SK-N-SH treated with all-trans-retinoic acid at 6 μM for 48 hours (cell line): ENCODE measurements at regions not wholly inside any gene's neighbourhood (a gene's known extent, or its start where the extent isn't known, plus 50 kb on each side); places are given as distances from the start of the nearest gene placed in this dataset.

Source experiments
- ATAC-seq: fragments of 200-7000 bp; cut with Tn5 transposase; 3 replicates; pipeline ENCODE4 v1.9.1; 2020; ENCODE audit warnings: mild to moderate bottlenecking, moderate library complexity
- ARNTL ChIP-seq: fragments of 450-650 bp; formaldehyde crosslinking; IDR thresholded peaks from 2 replicates; pipeline ENCODE4 v1.5.0; 2020; ENCODE audit warnings: low read depth, mild to moderate bottlenecking, moderate library complexity, borderline replicate concordance
- BACH2 ChIP-seq: fragments of 250-450 bp; sonication (Bioruptor Pico); IDR thresholded peaks from 2 replicates; pipeline ENCODE4 v1.9.0; 2021; ENCODE audit warnings: mild to moderate bottlenecking, borderline replicate concordance
- CSDC2 ChIP-seq: fragments of 250-450 bp; sonication (Bioruptor Pico); IDR thresholded peaks from 2 replicates; pipeline ENCODE4 v1.5.0; 2020; ENCODE audit warnings: mild to moderate bottlenecking, moderate library complexity
- ESRRG ChIP-seq: fragments of 250-450 bp; sonication (Bioruptor Pico); IDR thresholded peaks from 2 replicates; pipeline ENCODE4 v1.6.1; 2021; ENCODE audit warnings: mild to moderate bottlenecking
- GLIS3 ChIP-seq: fragments of 250-450 bp; sonication (Bioruptor Pico); IDR thresholded peaks from 2 replicates; pipeline ENCODE4 v1.5.0; 2020; ENCODE audit warnings: mild to moderate bottlenecking, moderate library complexity
- ISL1 ChIP-seq: fragments of 250-450 bp; sonication (Bioruptor Pico); IDR thresholded peaks from 2 replicates; pipeline ENCODE4 v2.1.2; 2022; ENCODE audit warnings: mild to moderate bottlenecking, moderate library complexity
- OSR1 ChIP-seq: fragments of 250-450 bp; sonication (Bioruptor Pico); IDR thresholded peaks from 2 replicates; pipeline ENCODE4 v1.8.0; 2022; ENCODE audit warnings: moderate library complexity, mild to moderate bottlenecking, inconsistent platforms
- PPARA ChIP-seq: fragments of 250-450 bp; sonication (Bioruptor Pico); IDR thresholded peaks from 2 replicates; pipeline ENCODE4 v1.5.0; 2020; ENCODE audit warnings: mild to moderate bottlenecking, borderline replicate concordance
- RARB ChIP-seq: fragments of 250-450 bp; sonication (Bioruptor Pico); IDR thresholded peaks from 2 replicates; pipeline ENCODE4 v1.8.0; 2021; ENCODE audit warnings: mild to moderate bottlenecking, moderate library complexity
- SNAI2 ChIP-seq: fragments of 250-450 bp; sonication (Bioruptor Pico); IDR thresholded peaks from 2 replicates; pipeline ENCODE4 v1.5.0; 2020; ENCODE audit warnings: mild to moderate bottlenecking, moderate library complexity
- TCF4 ChIP-seq: fragments of 250-450 bp; sonication (Bioruptor Pico); IDR thresholded peaks from 2 replicates; pipeline ENCODE4 v1.8.0; 2021; ENCODE audit warnings: mild to moderate bottlenecking, moderate library complexity, borderline replicate concordance
- TOX ChIP-seq: fragments of 250-450 bp; sonication (Bioruptor Pico); IDR thresholded peaks from 2 replicates; pipeline ENCODE4 v1.8.0; 2021; ENCODE audit warnings: mild to moderate bottlenecking, moderate library complexity, borderline replicate concordance
- ZC3H10 ChIP-seq: fragments of 250-450 bp; sonication (Bioruptor Pico); IDR thresholded peaks from 2 replicates; pipeline ENCODE4 v1.5.1; 2021; ENCODE audit warnings: mild to moderate bottlenecking, moderate library complexity
- ZFP3 ChIP-seq: fragments of 250-450 bp; sonication (Bioruptor Pico); IDR thresholded peaks from 2 replicates; pipeline ENCODE4 v1.5.0; 2020; ENCODE audit warnings: mild to moderate bottlenecking, moderate library complexity
- ZFP30 ChIP-seq: fragments of 450-650 bp; formaldehyde crosslinking; IDR thresholded peaks from 2 replicates; pipeline ENCODE4 v1.5.0; 2022; ENCODE audit warnings: mild to moderate bottlenecking, moderate library complexity
- ZNF70 ChIP-seq: fragments of 450-650 bp; formaldehyde crosslinking; IDR thresholded peaks from 2 replicates; pipeline ENCODE4 v1.5.0; 2020; ENCODE audit warnings: mild to moderate bottlenecking, moderate library complexity
- ZNF8 ChIP-seq: fragments of 450-650 bp; formaldehyde crosslinking; IDR thresholded peaks from 2 replicates; pipeline ENCODE4 v1.5.0; 2020; ENCODE audit warnings: mild to moderate bottlenecking, moderate library complexity
- TF ChIP-seq, protein P1 (sequence below): fragments of 250-450 bp; sonication (Bioruptor Pico); IDR thresholded peaks from 2 replicates; pipeline ENCODE4 v1.5.0; 2020; ENCODE audit warnings: mild to moderate bottlenecking, moderate library complexity
- TF ChIP-seq, protein P2 (sequence below): fragments of 250-450 bp; sonication (Bioruptor Pico); IDR thresholded peaks from 2 replicates; pipeline ENCODE4 v1.8.0; 2021; ENCODE audit warnings: low read depth, mild to moderate bottlenecking, moderate library complexity, borderline replicate concordance
- TF ChIP-seq, protein P3 (sequence below): fragments of 250-450 bp; sonication (Bioruptor Pico); IDR thresholded peaks from 2 replicates; pipeline ENCODE4 v1.8.0; 2020; ENCODE audit warnings: mild to moderate bottlenecking, moderate library complexity, borderline replicate concordance
- TF ChIP-seq, protein P4 (sequence below): fragments of 250-450 bp; sonication (Bioruptor Pico); IDR thresholded peaks from 2 replicates; pipeline ENCODE4 v1.5.1; 2020; ENCODE audit warnings: low read depth, mild to moderate bottlenecking, moderate library complexity
- TF ChIP-seq, protein P5 (sequence below): fragments of 250-450 bp; sonication (Bioruptor Pico); IDR thresholded peaks from 2 replicates; pipeline ENCODE4 v1.5.1; 2021; ENCODE audit warnings: mild to moderate bottlenecking, moderate library complexity

DNA sequence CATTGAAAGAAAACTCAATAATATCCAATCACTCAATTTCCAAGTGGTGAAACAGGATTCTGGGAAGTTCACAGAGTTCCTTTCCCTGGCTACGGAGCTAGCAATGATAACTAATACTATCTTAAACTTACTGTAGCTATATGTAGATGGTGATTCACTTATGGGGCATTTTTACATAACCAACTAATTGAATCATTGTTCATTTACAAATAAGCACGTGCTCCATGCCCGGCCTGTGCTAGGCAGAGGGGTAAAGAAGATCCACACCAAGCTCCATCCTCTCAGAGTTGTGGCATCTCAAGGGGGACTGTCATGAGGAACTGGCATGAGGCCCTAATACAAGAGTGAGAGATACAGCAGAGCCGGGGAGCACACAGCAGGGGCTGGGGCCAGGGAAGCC is 176.3 kb downstream of the ANKRD30B start:
- no peak for ATAC-seq
- TF ChIP-seq ZNF8 (CRISPR knock-in tag): no peak
- TF ChIP-seq ZNF70 (CRISPR knock-in tag): no peak
- no peak for TF ChIP-seq RARB (CRISPR knock-in tag)
- TF ChIP-seq, protein P1, sequence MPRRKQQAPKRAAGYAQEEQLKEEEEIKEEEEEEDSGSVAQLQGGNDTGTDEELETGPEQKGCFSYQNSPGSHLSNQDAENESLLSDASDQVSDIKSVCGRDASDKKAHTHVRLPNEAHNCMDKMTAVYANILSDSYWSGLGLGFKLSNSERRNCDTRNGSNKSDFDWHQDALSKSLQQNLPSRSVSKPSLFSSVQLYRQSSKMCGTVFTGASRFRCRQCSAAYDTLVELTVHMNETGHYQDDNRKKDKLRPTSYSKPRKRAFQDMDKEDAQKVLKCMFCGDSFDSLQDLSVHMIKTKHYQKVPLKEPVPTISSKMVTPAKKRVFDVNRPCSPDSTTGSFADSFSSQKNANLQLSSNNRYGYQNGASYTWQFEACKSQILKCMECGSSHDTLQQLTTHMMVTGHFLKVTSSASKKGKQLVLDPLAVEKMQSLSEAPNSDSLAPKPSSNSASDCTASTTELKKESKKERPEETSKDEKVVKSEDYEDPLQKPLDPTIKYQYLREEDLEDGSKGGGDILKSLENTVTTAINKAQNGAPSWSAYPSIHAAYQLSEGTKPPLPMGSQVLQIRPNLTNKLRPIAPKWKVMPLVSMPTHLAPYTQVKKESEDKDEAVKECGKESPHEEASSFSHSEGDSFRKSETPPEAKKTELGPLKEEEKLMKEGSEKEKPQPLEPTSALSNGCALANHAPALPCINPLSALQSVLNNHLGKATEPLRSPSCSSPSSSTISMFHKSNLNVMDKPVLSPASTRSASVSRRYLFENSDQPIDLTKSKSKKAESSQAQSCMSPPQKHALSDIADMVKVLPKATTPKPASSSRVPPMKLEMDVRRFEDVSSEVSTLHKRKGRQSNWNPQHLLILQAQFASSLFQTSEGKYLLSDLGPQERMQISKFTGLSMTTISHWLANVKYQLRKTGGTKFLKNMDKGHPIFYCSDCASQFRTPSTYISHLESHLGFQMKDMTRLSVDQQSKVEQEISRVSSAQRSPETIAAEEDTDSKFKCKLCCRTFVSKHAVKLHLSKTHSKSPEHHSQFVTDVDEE (CRISPR knock-in tag): no peak
- TF ChIP-seq SNAI2: no peak
- no peak for TF ChIP-seq ZFP30 (CRISPR knock-in tag)
- TF ChIP-seq ZFP3 (CRISPR knock-in tag): no peak
- no peak for TF ChIP-seq ZC3H10 (CRISPR knock-in tag)
- no peak for TF ChIP-seq TCF4 (CRISPR knock-in tag)
- TF ChIP-seq PPARA (CRISPR knock-in tag): no peak
- TF ChIP-seq GLIS3: no peak
- TF ChIP-seq CSDC2 (CRISPR knock-in tag): no peak
- no peak for TF ChIP-seq ARNTL (CRISPR knock-in tag)
- no peak for TF ChIP-seq BACH2 (CRISPR knock-in tag)
- no peak for TF ChIP-seq ISL1

DNA sequence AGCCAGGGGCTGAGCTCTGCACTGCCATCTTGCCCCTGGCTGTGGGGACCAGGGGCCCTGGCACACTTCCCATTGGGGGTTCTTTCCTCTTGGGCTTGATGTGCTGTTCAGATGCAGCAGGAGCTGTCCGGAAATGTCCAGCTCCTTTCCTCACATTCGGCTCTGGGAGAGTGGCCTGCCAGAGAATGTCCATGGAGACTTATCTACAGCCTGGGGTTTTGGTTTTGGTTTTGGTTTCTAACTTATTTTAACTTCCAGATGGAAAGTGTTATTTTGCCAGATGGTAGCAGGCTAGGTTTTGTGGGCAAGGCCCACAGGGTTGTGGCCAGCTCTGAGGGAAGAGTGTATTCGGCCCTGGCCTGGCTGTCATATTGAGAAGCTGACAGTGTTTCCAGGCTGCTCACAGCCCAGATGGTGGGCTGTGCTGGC is 177.3 kb downstream of the ANKRD30B start:
- no peak for TF ChIP-seq PPARA (CRISPR knock-in tag)
- ATAC-seq: peak; percentile 73

DNA sequence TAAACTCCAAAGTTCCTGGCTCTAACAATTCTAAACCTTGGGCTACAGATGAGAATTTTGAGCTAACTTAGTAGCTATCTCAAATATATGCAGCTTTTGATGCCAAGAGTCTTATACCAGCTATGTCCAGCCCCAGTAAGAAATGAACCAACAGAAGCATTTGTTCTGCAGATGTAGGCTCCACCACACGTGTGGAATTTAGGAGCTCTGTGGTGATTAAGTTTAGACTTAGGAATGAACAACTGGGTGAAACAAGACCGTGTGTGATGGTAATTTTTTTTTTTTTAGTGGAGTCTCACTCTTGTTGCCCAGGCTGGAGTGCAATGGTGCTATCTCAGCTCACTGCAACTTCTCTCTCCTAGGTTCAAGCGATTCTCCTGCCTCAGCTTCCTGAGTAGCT is 179.7 kb downstream of the ANKRD30B start:
- TF ChIP-seq, protein P2, sequence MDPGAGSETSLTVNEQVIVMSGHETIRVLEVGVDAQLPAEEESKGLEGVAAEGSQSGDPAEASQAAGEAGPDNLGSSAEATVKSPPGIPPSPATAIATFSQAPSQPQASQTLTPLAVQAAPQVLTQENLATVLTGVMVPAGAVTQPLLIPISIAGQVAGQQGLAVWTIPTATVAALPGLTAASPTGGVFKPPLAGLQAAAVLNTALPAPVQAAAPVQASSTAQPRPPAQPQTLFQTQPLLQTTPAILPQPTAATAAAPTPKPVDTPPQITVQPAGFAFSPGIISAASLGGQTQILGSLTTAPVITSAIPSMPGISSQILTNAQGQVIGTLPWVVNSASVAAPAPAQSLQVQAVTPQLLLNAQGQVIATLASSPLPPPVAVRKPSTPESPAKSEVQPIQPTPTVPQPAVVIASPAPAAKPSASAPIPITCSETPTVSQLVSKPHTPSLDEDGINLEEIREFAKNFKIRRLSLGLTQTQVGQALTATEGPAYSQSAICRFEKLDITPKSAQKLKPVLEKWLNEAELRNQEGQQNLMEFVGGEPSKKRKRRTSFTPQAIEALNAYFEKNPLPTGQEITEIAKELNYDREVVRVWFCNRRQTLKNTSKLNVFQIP: no peak
- TF ChIP-seq ISL1 (no peak), SNAI2 (no peak), TOX (CRISPR knock-in tag) (no peak), ZNF70 (CRISPR knock-in tag) (no peak), BACH2 (CRISPR knock-in tag) (no peak), ZFP30 (CRISPR knock-in tag) (no peak), CSDC2 (CRISPR knock-in tag) (no peak), PPARA (CRISPR knock-in tag) (no peak), GLIS3 (no peak), RARB (CRISPR knock-in tag) (no peak)
- TF ChIP-seq, protein P3, sequence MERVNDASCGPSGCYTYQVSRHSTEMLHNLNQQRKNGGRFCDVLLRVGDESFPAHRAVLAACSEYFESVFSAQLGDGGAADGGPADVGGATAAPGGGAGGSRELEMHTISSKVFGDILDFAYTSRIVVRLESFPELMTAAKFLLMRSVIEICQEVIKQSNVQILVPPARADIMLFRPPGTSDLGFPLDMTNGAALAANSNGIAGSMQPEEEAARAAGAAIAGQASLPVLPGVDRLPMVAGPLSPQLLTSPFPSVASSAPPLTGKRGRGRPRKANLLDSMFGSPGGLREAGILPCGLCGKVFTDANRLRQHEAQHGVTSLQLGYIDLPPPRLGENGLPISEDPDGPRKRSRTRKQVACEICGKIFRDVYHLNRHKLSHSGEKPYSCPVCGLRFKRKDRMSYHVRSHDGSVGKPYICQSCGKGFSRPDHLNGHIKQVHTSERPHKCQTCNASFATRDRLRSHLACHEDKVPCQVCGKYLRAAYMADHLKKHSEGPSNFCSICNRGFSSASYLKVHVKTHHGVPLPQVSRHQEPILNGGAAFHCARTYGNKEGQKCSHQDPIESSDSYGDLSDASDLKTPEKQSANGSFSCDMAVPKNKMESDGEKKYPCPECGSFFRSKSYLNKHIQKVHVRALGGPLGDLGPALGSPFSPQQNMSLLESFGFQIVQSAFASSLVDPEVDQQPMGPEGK (CRISPR knock-in tag): no peak
- TF ChIP-seq, protein P4, sequence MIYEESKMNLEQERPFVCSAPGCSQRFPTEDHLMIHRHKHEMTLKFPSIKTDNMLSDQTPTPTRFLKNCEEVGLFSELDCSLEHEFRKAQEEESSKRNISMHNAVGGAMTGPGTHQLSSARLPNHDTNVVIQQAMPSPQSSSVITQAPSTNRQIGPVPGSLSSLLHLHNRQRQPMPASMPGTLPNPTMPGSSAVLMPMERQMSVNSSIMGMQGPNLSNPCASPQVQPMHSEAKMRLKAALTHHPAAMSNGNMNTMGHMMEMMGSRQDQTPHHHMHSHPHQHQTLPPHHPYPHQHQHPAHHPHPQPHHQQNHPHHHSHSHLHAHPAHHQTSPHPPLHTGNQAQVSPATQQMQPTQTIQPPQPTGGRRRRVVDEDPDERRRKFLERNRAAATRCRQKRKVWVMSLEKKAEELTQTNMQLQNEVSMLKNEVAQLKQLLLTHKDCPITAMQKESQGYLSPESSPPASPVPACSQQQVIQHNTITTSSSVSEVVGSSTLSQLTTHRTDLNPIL (CRISPR knock-in tag): no peak
- TF ChIP-seq, protein P5, sequence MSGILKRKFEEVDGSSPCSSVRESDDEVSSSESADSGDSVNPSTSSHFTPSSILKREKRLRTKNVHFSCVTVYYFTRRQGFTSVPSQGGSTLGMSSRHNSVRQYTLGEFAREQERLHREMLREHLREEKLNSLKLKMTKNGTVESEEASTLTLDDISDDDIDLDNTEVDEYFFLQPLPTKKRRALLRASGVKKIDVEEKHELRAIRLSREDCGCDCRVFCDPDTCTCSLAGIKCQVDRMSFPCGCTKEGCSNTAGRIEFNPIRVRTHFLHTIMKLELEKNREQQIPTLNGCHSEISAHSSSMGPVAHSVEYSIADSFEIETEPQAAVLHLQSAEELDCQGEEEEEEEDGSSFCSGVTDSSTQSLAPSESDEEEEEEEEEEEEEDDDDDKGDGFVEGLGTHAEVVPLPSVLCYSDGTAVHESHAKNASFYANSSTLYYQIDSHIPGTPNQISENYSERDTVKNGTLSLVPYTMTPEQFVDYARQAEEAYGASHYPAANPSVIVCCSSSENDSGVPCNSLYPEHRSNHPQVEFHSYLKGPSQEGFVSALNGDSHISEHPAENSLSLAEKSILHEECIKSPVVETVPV (CRISPR knock-in tag): no peak
- no peak for ATAC-seq

DNA sequence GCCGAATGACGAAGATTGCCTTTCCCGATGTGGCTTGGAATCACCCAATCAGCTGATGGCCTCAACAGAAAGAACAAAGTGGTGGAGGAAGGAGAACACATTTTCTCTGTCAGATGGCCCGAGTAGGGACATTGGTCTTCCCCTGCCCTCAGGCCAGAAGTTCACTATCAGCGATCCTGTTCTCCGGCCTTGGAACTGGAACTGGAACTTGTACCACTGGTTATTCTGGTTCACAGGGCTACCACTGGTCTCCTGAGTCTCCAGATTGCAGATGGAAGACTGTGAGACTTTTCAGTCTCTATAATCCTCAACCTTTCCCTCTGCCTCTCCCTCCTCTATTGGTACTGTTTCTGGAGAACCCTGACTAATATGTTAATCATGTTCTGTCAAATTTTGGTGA is 180.4 kb downstream of the ANKRD30B start:
- ATAC-seq: no peak
- TF ChIP-seq TOX (CRISPR knock-in tag) (no peak), BACH2 (CRISPR knock-in tag) (no peak), RARB (CRISPR knock-in tag) (no peak), ZNF8 (CRISPR knock-in tag) (no peak), SNAI2 (no peak), ISL1 (no peak), ZC3H10 (CRISPR knock-in tag) (no peak), OSR1 (CRISPR knock-in tag) (no peak), ARNTL (CRISPR knock-in tag) (no peak), ESRRG (CRISPR knock-in tag) (no peak), ZFP30 (CRISPR knock-in tag) (no peak)
- TF ChIP-seq, protein P4 (CRISPR knock-in tag): no peak
- TF ChIP-seq, protein P3 (CRISPR knock-in tag): no peak
